Middle frontal gyrus (tissue), 1 donor: ENCODE measurements at regions not wholly inside any gene's neighbourhood (a gene's known extent, or its start where the extent isn't known, plus 50 kb on each side); places are given as distances from the start of the nearest gene placed in this dataset.
"Not testable (repeated sequence)": the region's sequence is repeated elsewhere in the genome, so short reads cannot be mapped to it uniquely, and the experiment has no call there.

Experiments used
- DNase-seq: peaks from one replicate; pipeline ENCODE4 v3.0.0-alpha.2; 2015; ENCODE audit warnings: low spot score; ENCODE audit errors: extremely low spot score

GRCh38 chr20:1845163-1845523, 50.1 kb upstream of the SIRPA start:
- no peak for DNase-seq

- DNase-seq = no peak
Measured at GRCh38 chr20:1844325-1845162, 50.7 kb upstream of the SIRPA start.

GRCh38 chr20:1842281-1842680, 52.9 kb upstream of the SIRPA start:
- no peak for DNase-seq

- no peak for DNase-seq
Measured at GRCh38 chr20:1841554-1842140, 53.6 kb upstream of the SIRPA start.

- no peak for DNase-seq
Measured at GRCh38 chr20:1840817-1841553, 54.2 kb upstream of the SIRPA start.

GRCh38 chr20:1839376-1840317, 55.6 kb upstream of the SIRPA start:
- DNase-seq = not testable (repeated sequence)

GRCh38 chr20:1838556-1839279, 56.5 kb upstream of the SIRPA start:
- no peak for DNase-seq

GRCh38 chr20:1835186-1836035, 59.8 kb upstream of the SIRPA start:
- DNase-seq = no peak

- no peak for DNase-seq
Measured at GRCh38 chr20:1833728-1834726, 61.2 kb upstream of the SIRPA start.

GRCh38 chr20:1833216-1833615, 62.0 kb upstream of the SIRPA start:
- DNase-seq = no peak

GRCh38 chr20:1832634-1833033, 62.6 kb upstream of the SIRPA start:
- DNase-seq = no peak

- DNase-seq = no peak
Measured at GRCh38 chr20:1831606-1832005, 63.6 kb upstream of the SIRPA start.

- no peak for DNase-seq
Measured at GRCh38 chr20:1831096-1831495, 64.1 kb upstream of the SIRPA start.

- peak; percentile 33 for DNase-seq
Measured at GRCh38 chr20:1830240-1830639, 65.0 kb upstream of the SIRPA start.

GRCh38 chr20:1829531-1829930, 65.7 kb upstream of the SIRPA start:
- no peak for DNase-seq

GRCh38 chr20:1828786-1829131, 66.4 kb upstream of the SIRPA start:
- no peak for DNase-seq

GRCh38 chr20:1827974-1828785, 67.0 kb upstream of the SIRPA start:
- DNase-seq = peak; percentile 82

- DNase-seq = no peak
Measured at GRCh38 chr20:1827510-1827973, 67.7 kb upstream of the SIRPA start.
